OCI-LY1 (cell line): ENCODE measurements at regions not wholly inside any gene's neighbourhood (a gene's known extent, or its start where the extent isn't known, plus 50 kb on each side); places are given as distances from the start of the nearest gene placed in this dataset.

ENCODE experiments used
- EZH2 ChIP-seq: fragments of 200-600 bp; sonication (generic), shearing (Covaris generic); IDR thresholded peaks from 2 replicates; pipeline ENCODE4 v1.8.0; 2017; ENCODE audit warnings: borderline replicate concordance, mixed run types, mild to moderate bottlenecking, antibody characterized with exemption, low read length, moderate library complexity, mixed read lengths
- TF ChIP-seq, protein P1 (sequence below): fragments of 200-600 bp; sonication (generic), shearing (Covaris generic); IDR thresholded peaks from 2 replicates; pipeline ENCODE4 v1.5.1; 2017; ENCODE audit warnings: mild to moderate bottlenecking, antibody characterized with exemption, low read length, moderate library complexity, mixed read lengths

DNA sequence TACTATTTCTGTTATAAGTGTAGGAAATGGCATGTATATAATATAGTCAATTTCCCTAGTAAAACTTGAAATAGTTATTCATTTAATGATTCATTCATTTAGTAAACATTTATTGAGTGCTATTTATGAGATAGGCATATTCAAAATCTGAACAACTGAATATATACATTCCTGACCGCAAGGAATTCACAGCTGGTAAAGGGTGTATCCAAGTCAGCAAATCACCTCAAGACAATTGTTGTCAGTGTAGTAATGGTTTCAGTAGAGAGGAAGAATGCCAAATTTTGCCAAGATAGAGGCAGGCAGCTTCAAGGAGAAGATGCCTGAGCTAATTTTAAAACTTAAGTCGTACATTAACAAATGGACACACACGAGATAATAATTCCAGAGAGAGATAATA lies 89.8 kb upstream of the CHST9 start:
- TF ChIP-seq, protein P1, sequence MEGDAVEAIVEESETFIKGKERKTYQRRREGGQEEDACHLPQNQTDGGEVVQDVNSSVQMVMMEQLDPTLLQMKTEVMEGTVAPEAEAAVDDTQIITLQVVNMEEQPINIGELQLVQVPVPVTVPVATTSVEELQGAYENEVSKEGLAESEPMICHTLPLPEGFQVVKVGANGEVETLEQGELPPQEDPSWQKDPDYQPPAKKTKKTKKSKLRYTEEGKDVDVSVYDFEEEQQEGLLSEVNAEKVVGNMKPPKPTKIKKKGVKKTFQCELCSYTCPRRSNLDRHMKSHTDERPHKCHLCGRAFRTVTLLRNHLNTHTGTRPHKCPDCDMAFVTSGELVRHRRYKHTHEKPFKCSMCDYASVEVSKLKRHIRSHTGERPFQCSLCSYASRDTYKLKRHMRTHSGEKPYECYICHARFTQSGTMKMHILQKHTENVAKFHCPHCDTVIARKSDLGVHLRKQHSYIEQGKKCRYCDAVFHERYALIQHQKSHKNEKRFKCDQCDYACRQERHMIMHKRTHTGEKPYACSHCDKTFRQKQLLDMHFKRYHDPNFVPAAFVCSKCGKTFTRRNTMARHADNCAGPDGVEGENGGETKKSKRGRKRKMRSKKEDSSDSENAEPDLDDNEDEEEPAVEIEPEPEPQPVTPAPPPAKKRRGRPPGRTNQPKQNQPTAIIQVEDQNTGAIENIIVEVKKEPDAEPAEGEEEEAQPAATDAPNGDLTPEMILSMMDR, result no peak
- TF ChIP-seq EZH2, result no peak
